Stimulated activated CD4-positive, alpha-beta T cell treated with anti-CD3 and anti-CD28 coated beads, Interleukin-12 subunit alpha, Interleukin-12 subunit beta, amount 100 ng/mL, for 48 hours (primary cell): ENCODE measurements at regions not wholly inside any gene's neighbourhood (a gene's known extent, or its start where the extent isn't known, plus 50 kb on each side); places are given as distances from the start of the nearest gene placed in this dataset.

Experiments used
- DNase-seq, 3 donors: peaks; one replicate each; pipeline ENCODE4 v3.0.0-alpha.2; 2020; ENCODE audit warnings: low read depth in 2 of 3, low spot score in 1 of 3

GRCh38 chr6:66866801-66867200 is 1159.8 kb upstream of the EYS start:
- no peak for DNase-seq

GRCh38 chr6:66865771-66866170 is 1158.7 kb upstream of the EYS start:
- DNase-seq, result no peak

DNA sequence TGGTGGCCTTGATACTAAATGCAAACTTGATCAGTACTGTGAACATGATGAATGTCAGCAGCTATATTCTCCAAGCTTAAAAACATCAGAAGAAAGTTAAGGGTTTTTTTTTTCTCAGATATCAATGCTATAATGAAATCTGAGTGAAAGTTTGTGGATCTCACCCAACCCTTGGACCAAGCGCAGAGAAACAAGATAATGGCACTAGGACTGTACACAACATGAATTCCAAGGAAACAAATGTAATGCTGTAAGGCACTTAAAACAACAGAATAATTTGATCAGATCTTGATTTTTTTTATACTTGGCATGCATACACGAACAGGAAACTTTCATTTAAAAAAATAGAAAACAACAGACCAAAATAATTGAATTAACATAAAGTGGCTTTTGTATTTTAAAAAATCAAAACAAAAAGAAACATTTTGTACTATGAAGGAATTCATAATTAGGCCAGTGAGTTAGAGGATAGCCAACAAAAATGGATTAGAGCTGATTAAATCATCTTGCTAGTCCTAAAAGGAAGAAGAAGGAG is 1154.0 kb upstream of the EYS start:
- DNase-seq, result no peak

GRCh38 chr6:66860328-66860727 is 1153.3 kb upstream of the EYS start:
- no peak for DNase-seq

DNA sequence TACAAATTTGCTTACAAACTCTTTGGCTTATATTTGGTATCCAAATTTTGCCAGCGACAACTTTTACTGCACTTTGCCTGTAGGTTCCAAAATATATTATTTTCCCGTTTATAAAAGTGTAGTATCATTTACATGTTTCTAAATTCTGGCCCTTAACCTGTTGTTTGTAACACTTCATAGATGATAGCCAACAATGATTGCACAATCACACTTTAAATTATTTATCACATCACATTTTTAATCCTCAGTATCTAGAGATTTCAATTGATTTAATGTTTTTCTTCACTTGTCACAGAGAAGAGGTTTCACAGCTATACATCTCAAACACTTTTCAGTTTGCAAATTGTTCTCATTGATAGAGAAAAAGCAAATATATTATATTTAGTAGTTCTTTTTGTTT is 1151.2 kb upstream of the EYS start:
- DNase-seq, result no peak

GRCh38 chr6:66854014-66854413 is 1147.0 kb upstream of the EYS start:
- no peak for DNase-seq

- DNase-seq, result no peak
Observed at GRCh38 chr6:66851930-66852329, 1144.9 kb upstream of the EYS start.

DNA sequence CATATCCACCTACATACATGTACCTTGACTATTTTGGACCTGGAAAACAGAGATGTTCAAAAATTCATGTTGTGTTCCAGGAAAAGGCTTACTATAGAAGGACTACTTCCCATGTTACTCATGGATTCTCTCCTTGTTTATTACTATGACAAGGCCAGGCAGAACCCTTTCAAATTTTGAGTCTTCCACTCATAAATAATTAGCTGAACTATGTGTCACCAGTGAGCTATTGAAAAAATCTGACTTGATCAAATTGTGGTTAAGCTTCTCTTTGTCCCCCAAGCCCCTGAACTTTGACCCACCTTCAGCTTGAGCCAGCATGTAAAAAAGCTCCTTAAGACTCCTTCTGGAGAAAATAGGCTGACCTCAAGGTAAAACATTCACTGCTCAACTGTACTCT is 1142.8 kb upstream of the EYS start:
- no peak for DNase-seq

- no peak for DNase-seq
Observed at GRCh38 chr6:66848244-66848953, 1141.4 kb upstream of the EYS start.

DNA sequence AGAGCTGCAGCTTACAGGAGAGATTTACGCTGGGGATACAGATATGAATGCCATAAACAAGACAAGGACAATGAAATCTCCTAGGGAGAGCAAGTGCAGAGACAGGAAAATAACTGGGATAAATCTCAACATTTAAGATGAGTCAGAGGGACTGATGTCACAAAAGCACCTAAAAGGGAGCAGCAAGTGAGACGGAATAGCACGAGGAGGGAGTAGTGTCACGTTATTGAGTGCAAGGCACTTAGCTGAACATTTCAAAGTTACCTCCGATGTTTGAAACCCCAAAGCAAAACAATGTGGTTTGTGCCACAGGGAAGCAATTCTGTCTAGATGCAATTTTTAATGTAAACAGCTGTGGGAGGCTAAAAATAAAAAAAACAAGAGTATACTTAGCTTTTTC is 1131.7 kb upstream of the EYS start:
- DNase-seq, result no peak

GRCh38 chr6:66825539-66825938 is 1118.5 kb upstream of the EYS start:
- DNase-seq, result no peak

- no peak for DNase-seq
Observed at GRCh38 chr6:66814156-66814555, 1107.1 kb upstream of the EYS start.

GRCh38 chr6:66808771-66809170 is 1101.7 kb upstream of the EYS start:
- no peak for DNase-seq

GRCh38 chr6:66796987-66797386 is 1090.0 kb upstream of the EYS start:
- no peak for DNase-seq

DNA sequence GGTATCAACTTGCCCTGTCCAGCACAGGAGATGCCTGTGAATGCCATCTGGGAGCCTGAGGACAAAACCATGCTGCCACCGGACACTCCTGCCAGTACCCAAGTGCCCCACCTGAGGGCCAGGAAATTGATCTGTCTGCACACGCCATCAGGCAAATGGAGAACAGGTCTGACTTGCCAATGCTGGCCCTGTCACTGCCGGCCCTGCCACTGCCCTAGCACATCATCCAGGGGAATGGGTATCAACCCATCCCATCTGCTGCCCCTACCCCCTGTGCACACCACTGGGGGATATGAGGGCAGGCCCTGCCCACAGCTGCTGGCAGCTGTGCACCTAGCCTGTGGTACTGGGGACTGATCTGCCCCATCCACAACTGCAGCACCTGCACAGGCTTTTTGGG is 1081.6 kb upstream of the EYS start:
- DNase-seq, result no peak

GRCh38 chr6:66772800-66773199 is 1065.8 kb upstream of the EYS start:
- DNase-seq, result no peak

GRCh38 chr6:66771626-66772025 is 1064.6 kb upstream of the EYS start:
- DNase-seq, result no peak

- DNase-seq, result no peak
Observed at GRCh38 chr6:66751630-66752029, 1044.6 kb upstream of the EYS start.

GRCh38 chr6:66740346-66740745 is 1033.3 kb upstream of the EYS start:
- DNase-seq, result no peak

- DNase-seq, result no peak
Observed at GRCh38 chr6:66735106-66735890, 1028.3 kb upstream of the EYS start.

DNA sequence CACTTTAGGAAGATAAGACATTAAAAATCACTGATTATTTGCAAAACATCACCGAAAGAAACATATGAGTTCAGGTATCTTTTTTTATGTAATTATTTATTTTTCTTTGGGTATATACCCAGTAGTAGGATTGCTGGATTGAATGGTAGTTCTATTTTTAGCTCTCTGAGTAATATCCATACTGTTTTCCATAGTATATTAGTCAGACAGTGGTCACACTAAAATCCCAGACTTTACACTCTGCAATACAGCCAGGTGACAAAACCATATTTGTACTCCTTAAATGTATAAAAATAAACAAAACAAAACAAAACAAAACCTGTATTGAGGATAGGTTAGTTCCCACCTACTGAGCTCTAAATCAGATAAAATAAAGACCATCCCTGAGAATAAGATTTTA is 1024.3 kb upstream of the EYS start:
- no peak for DNase-seq

DNA sequence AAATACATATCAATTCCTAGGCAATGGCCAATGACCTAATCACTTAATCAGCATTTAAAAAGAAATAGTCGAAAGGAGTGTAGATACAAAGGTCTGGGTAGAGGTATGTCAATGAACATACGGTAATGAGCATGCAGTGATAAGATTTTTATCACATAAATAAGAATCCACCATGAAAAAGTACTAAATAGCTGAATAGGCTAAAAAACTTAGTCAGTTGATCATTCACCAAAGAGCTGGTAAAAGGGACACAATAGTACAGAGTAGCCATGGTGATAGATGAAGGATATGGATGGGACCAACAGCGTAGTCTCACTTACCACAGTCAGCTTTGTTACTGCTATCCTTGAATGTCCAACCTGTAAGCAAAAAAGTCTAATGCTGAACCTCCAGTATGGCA is 1018.6 kb upstream of the EYS start:
- no peak for DNase-seq

- no peak for DNase-seq
Observed at GRCh38 chr6:66717801-66718200, 1010.8 kb upstream of the EYS start.
